ENCODE measurements at regions not wholly inside any gene's neighbourhood (a gene's known extent, or its start where the extent isn't known, plus 50 kb on each side); places are given as distances from the start of the nearest gene placed in this dataset.

DNA sequence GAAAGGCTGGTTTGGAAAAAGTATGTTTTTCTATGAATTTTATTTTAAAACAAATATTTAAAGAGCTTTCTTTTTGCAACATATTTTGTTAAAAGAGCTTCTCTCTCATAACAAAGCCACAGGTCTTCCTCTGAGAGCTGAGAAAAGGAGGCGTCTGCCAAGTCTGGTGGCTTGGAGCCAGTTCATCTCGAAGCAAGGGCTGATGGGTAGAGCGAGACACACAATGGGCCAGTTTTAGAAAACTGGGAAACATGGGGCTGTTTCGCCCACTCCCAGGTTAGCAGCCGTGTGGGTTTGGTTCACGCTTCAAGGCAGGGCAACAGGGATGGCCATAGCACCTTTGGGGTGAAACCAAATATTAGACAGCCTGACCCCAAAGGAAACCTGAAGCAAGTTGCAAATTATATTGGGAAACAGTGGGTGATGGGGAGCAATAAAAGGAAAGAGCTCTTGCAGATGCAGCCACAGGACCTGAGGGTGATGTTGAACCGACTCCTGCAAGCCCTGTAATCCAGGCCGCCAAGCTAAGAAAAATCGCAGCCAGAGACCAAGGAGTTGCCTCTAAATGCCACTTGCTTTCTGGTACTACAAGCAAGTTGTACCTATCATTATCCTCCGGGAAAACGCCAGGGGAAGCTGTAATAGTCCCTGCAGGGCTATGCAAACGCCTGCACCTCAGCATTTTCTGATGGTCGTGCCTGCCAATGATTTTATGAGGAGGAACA, 88.4 kb upstream of the GALNT15 start:
- TF ChIP-seq SMC3 (IDR thresholded peaks at IDR 0.05; ENCODE audit: low read depth, low read length) (no peak), MXI1 (IDR thresholded peaks at IDR 0.05; ENCODE audit: borderline replicate concordance, low read depth, low read length) (no peak), POLR2A (IDR thresholded peaks at IDR 0.05; ENCODE audit: low read depth, low read length) (no peak), MAZ (IDR thresholded peaks at IDR 0.05; ENCODE audit: borderline replicate concordance, low read depth, low read length) (no peak), BHLHE40 (IDR thresholded peaks at IDR 0.05; ENCODE audit: low read depth, low read length) (no peak), RAD21 (IDR thresholded peaks at IDR 0.05; ENCODE audit: low read length) (no peak), ELK1 (IDR thresholded peaks at IDR 0.05; ENCODE audit: borderline replicate concordance, low read depth, low read length) (no peak), CEBPB (IDR thresholded peaks at IDR 0.05; ENCODE audit: low read depth, low read length) (no peak)
- TF ChIP-seq, protein P1, sequence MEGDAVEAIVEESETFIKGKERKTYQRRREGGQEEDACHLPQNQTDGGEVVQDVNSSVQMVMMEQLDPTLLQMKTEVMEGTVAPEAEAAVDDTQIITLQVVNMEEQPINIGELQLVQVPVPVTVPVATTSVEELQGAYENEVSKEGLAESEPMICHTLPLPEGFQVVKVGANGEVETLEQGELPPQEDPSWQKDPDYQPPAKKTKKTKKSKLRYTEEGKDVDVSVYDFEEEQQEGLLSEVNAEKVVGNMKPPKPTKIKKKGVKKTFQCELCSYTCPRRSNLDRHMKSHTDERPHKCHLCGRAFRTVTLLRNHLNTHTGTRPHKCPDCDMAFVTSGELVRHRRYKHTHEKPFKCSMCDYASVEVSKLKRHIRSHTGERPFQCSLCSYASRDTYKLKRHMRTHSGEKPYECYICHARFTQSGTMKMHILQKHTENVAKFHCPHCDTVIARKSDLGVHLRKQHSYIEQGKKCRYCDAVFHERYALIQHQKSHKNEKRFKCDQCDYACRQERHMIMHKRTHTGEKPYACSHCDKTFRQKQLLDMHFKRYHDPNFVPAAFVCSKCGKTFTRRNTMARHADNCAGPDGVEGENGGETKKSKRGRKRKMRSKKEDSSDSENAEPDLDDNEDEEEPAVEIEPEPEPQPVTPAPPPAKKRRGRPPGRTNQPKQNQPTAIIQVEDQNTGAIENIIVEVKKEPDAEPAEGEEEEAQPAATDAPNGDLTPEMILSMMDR (conservative IDR thresholded peaks at IDR 0.05; ENCODE audit: low read depth, low read length), result no peak

Data from IMR-90 (cell line).